Keratinocyte (primary cell): ENCODE measurements at regions not wholly inside any gene's neighbourhood (a gene's known extent, or its start where the extent isn't known, plus 50 kb on each side); places are given as distances from the start of the nearest gene placed in this dataset.

Experiments
- DNase-seq: peaks from one replicate; pipeline ENCODE4 v3.0.0-alpha.2; 2011; ENCODE audit warnings: low read depth, missing footprints, low spot score
- FAIRE-seq: peaks from 2 replicates; lab custom pipeline; 2011; peaks lifted over from hg19 to GRCh38; lab: Jason Lieb, UNC
- H2AFZ ChIP-seq: 2 replicates; pipeline ENCODE4 v1.6.0; 2012; ENCODE audit warnings: low read length, control low read depth, inconsistent platforms; ENCODE audit not compliant: control insufficient read depth
- H3K27ac ChIP-seq: 2 replicates; pipeline ENCODE4 v1.5.1; 2011; ENCODE audit warnings: low read length; ENCODE audit not compliant: control insufficient read depth, insufficient read depth
- H3K27me3 ChIP-seq: 3 replicates; pipeline ENCODE4 v1.6.0; 2011; ENCODE audit warnings: low read length; ENCODE audit not compliant: control insufficient read depth, insufficient read depth; ENCODE audit errors: extremely low read depth
- H3K36me3 ChIP-seq, 2 experiments: 2 replicates in 1 of 2; 3 replicates in 1 of 2; pipeline ENCODE4 v1.5.1; 2011; ENCODE audit warnings: low read length in 2 of 2, mild to moderate bottlenecking in 1 of 2; ENCODE audit not compliant: control insufficient read depth in 2 of 2, insufficient read depth in 2 of 2; ENCODE audit errors: extremely low read depth in 1 of 2
- H3K4me1 ChIP-seq: 3 replicates; pipeline ENCODE4 v1.5.1; 2011; ENCODE audit warnings: low read length; ENCODE audit not compliant: control insufficient read depth, insufficient read depth; ENCODE audit errors: extremely low read depth
- H3K4me2 ChIP-seq: 3 replicates; pipeline ENCODE4 v1.6.0; 2011; ENCODE audit warnings: low read depth, low read length; ENCODE audit not compliant: control insufficient read depth, insufficient read depth; ENCODE audit errors: extremely low read depth
- H3K4me3 ChIP-seq, 3 experiments: fragments of 200-600 bp in 1 of 3; sonication (generic) in 1 of 3; 2 replicates in 2 of 3; 3 replicates in 1 of 3; pipeline ENCODE4 v1.5.1; 2011 to 2016; ENCODE audit warnings: low read length in 3 of 3, mild to moderate bottlenecking in 3 of 3, control low read depth in 2 of 3, inconsistent platforms in 1 of 3, low read depth in 1 of 3, mixed read lengths in 1 of 3, mixed run types in 1 of 3, moderate library complexity in 1 of 3; ENCODE audit not compliant: control insufficient read depth in 2 of 3, insufficient read depth in 2 of 3; ENCODE audit errors: extremely low read depth in 1 of 3
- H3K79me2 ChIP-seq: 2 replicates; pipeline ENCODE4 v1.6.0; 2012; ENCODE audit warnings: low read length; ENCODE audit not compliant: control insufficient read depth, insufficient read depth
- H3K9ac ChIP-seq: 3 replicates; pipeline ENCODE4 v1.6.0; 2011; ENCODE audit warnings: low read length; ENCODE audit not compliant: control insufficient read depth, insufficient read depth; ENCODE audit errors: extremely low read depth
- H3K9me1 ChIP-seq: 3 replicates; pipeline ENCODE4 v1.6.0; 2011; ENCODE audit warnings: low read length; ENCODE audit not compliant: control insufficient read depth, insufficient read depth; ENCODE audit errors: extremely low read depth
- H3K9me3 ChIP-seq: 2 replicates; pipeline ENCODE4 v1.5.1; 2012; ENCODE audit warnings: low read depth, low read length; ENCODE audit not compliant: control insufficient read depth
- H4K20me1 ChIP-seq: 3 replicates; pipeline ENCODE4 v1.6.0; 2011; ENCODE audit warnings: low read length; ENCODE audit not compliant: control insufficient read depth, insufficient read depth; ENCODE audit errors: extremely low read depth
- EZH2 ChIP-seq: IDR thresholded peaks from one replicate; pipeline ENCODE4 v1.6.1; 2012; ENCODE audit warnings: inconsistent platforms, mild to moderate bottlenecking, low read length, moderate library complexity
- dilution Hi-C: fragments of 300-500 bp; cut with MboI; formaldehyde crosslinking; loops from one replicate; pipeline ENCODE4 v1.7.0; 2020; ENCODE audit warnings: low sequenced_read_pairs; ENCODE audit not compliant: extremely low pct_ligation_motif_present
- TF ChIP-seq, protein P1 (sequence below), 3 experiments: IDR thresholded peaks in 1 of 3; conservative IDR thresholded peaks in 1 of 3; optimal IDR thresholded peaks in 1 of 3; 2 replicates in 2 of 3; 3 replicates in 1 of 3; pipeline versions ENCODE3 to v1.5.1; 2011; ENCODE audit warnings: low read length in 3 of 3, mild to moderate bottlenecking in 3 of 3, moderate library complexity in 2 of 3, control low read depth in 1 of 3, inconsistent platforms in 1 of 3; ENCODE audit not compliant: insufficient read depth in 2 of 3; ENCODE audit errors: extremely low read depth in 1 of 3

GRCh38 chr1:244157731-244158438, 106.8 kb downstream of the ZBTB18 start:
- Histone ChIP-seq H3K36me3 (no peaks in the 10 kb centered on the region), H3K4me3 (no peak overlapping the region), H2AFZ (no peak overlapping the region), H3K4me2 (no peak overlapping the region), H3K27ac (no peak overlapping the region), H3K4me1 (peaks cover 1% of the 10 kb centered on the region), H3K9me1 (no peaks in the 10 kb centered on the region), H3K9ac (no peak overlapping the region), H4K20me1 (no peaks in the 10 kb centered on the region), H3K9me3 (no peaks in the 10 kb centered on the region), H3K27me3 (no peaks in the 10 kb centered on the region), H3K79me2 (no peaks in the 10 kb centered on the region)
- TF ChIP-seq, protein P1, sequence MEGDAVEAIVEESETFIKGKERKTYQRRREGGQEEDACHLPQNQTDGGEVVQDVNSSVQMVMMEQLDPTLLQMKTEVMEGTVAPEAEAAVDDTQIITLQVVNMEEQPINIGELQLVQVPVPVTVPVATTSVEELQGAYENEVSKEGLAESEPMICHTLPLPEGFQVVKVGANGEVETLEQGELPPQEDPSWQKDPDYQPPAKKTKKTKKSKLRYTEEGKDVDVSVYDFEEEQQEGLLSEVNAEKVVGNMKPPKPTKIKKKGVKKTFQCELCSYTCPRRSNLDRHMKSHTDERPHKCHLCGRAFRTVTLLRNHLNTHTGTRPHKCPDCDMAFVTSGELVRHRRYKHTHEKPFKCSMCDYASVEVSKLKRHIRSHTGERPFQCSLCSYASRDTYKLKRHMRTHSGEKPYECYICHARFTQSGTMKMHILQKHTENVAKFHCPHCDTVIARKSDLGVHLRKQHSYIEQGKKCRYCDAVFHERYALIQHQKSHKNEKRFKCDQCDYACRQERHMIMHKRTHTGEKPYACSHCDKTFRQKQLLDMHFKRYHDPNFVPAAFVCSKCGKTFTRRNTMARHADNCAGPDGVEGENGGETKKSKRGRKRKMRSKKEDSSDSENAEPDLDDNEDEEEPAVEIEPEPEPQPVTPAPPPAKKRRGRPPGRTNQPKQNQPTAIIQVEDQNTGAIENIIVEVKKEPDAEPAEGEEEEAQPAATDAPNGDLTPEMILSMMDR (optimal IDR thresholded peaks at IDR 0.05 in 1 of 3, IDR thresholded peaks at IDR 0.05 in 1 of 3, conservative IDR thresholded peaks at IDR 0.05 in 1 of 3; ENCODE audit: extremely low read depth in 1 of 3, insufficient read depth in 2 of 3, low read length in 3 of 3), result no peak
- dilution Hi-C loops, result no loop called here
- DNase-seq (no peak), FAIRE-seq (no peak)

DNA sequence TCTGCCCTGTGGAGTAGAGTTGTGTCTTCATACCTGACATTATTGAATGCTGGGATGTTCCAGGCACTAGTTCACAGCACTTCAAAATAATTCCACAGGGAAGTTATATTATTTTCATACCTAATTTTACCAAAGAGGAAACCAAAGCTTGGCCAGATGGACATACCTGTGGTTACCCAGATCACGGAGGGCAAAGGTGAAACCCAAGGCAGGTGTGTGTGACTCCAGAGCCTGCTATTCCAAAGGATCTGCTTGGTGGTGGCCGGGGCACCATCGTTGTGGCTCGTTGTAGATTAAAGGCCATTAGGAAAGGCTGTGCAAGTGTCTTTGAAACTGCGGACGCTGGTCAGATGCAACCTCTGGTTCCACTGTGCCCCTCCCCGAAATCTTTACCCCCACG, 108.6 kb downstream of the ZBTB18 start:
- H3K79me2 ChIP-seq, result no peaks in the 10 kb centered on the region
- H3K9me1 ChIP-seq, result no peaks in the 10 kb centered on the region
- H3K9me3 ChIP-seq, result no peaks in the 10 kb centered on the region
- FAIRE-seq (no peak), DNase-seq (no peak)
- H3K4me3 ChIP-seq, result no peak overlapping the region
- TF ChIP-seq EZH2, result no peak
- TF ChIP-seq, protein P1 (optimal IDR thresholded peaks at IDR 0.05 in 1 of 3, IDR thresholded peaks at IDR 0.05 in 1 of 3, conservative IDR thresholded peaks at IDR 0.05 in 1 of 3; ENCODE audit: extremely low read depth in 1 of 3, insufficient read depth in 2 of 3, low read length in 3 of 3), result no peak
- H3K9ac ChIP-seq, result no peak overlapping the region
- H3K36me3 ChIP-seq, result no peaks in the 10 kb centered on the region
- H3K27ac ChIP-seq, result no peak overlapping the region
- H3K4me2 ChIP-seq, result no peak overlapping the region
- H4K20me1 ChIP-seq, result no peaks in the 10 kb centered on the region
- H2AFZ ChIP-seq, result no peak overlapping the region
- no peaks in the 10 kb centered on the region for H3K27me3 ChIP-seq
- dilution Hi-C loops, result no loop called here
- H3K4me1 ChIP-seq, result peaks cover 19% of the 10 kb centered on the region
